ENCODE measurements at regions not wholly inside any gene's neighbourhood (a gene's known extent, or its start where the extent isn't known, plus 50 kb on each side); places are given as distances from the start of the nearest gene placed in this dataset.

GRCh38 chr4:30642567-30642966, 77.6 kb upstream of the PCDH7 start:
- no peak for DNase-seq
- no peaks in the 10 kb centered on the region for H3K9me3 ChIP-seq
- no peaks in the 10 kb centered on the region for H3K27me3 ChIP-seq
- intact Hi-C loops (cut with DNase I), result no loop called here
- TF ChIP-seq EP300 (IDR thresholded peaks at IDR 0.05) (no peak), POLR2AphosphoS5 (IDR thresholded peaks at IDR 0.05) (no peak), POLR2A (IDR thresholded peaks at IDR 0.05) (no peak)
- TF ChIP-seq, protein P1, sequence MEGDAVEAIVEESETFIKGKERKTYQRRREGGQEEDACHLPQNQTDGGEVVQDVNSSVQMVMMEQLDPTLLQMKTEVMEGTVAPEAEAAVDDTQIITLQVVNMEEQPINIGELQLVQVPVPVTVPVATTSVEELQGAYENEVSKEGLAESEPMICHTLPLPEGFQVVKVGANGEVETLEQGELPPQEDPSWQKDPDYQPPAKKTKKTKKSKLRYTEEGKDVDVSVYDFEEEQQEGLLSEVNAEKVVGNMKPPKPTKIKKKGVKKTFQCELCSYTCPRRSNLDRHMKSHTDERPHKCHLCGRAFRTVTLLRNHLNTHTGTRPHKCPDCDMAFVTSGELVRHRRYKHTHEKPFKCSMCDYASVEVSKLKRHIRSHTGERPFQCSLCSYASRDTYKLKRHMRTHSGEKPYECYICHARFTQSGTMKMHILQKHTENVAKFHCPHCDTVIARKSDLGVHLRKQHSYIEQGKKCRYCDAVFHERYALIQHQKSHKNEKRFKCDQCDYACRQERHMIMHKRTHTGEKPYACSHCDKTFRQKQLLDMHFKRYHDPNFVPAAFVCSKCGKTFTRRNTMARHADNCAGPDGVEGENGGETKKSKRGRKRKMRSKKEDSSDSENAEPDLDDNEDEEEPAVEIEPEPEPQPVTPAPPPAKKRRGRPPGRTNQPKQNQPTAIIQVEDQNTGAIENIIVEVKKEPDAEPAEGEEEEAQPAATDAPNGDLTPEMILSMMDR (IDR thresholded peaks at IDR 0.05), result no peak
- 41 to 67% methylated on average over 1 of the region's 1 CpG for WGBS, 2 donors
- no peaks in the 10 kb centered on the region for H3K36me3 ChIP-seq
- no peak overlapping the region for H3K4me3 ChIP-seq
- no peaks in the 10 kb centered on the region for H3K4me1 ChIP-seq
- H3K27ac ChIP-seq, result no peak overlapping the region

- Histone ChIP-seq H3K4me3 (no peak overlapping the region), H3K9me3 (no peaks in the 10 kb centered on the region), H3K4me1 (no peaks in the 10 kb centered on the region), H3K27ac (no peak overlapping the region), H3K27me3 (no peaks in the 10 kb centered on the region), H3K36me3 (no peaks in the 10 kb centered on the region)
- intact Hi-C loops (cut with DNase I), result no loop called here
- DNase-seq, result no peak
- no peak for TF ChIP-seq EP300 (IDR thresholded peaks at IDR 0.05)
- no peak for TF ChIP-seq POLR2A (IDR thresholded peaks at IDR 0.05)
- TF ChIP-seq POLR2AphosphoS5 (IDR thresholded peaks at IDR 0.05), result no peak
- TF ChIP-seq, protein P1 (IDR thresholded peaks at IDR 0.05), result no peak
- WGBS, 2 donors, result 58 to 76% methylated on average over 1 of the region's 1 CpG
These were observed 66.9 kb upstream of the PCDH7 start for GRCh38 chr4:30653291-30653690.

GRCh38 chr4:30656828-30657227, 63.3 kb upstream of the PCDH7 start:
- no peaks in the 10 kb centered on the region for H3K4me1 ChIP-seq
- H3K27me3 ChIP-seq, result no peaks in the 10 kb centered on the region
- no peak for DNase-seq
- 90% methylated on average over 5 of the region's 5 CpGs for WGBS, 2 donors
- no peaks in the 10 kb centered on the region for H3K9me3 ChIP-seq
- H3K27ac ChIP-seq, result no peak overlapping the region
- intact Hi-C loops (cut with DNase I), result no loop called here
- TF ChIP-seq EP300 (IDR thresholded peaks at IDR 0.05) (no peak), POLR2AphosphoS5 (IDR thresholded peaks at IDR 0.05) (no peak), POLR2A (IDR thresholded peaks at IDR 0.05) (no peak)
- TF ChIP-seq, protein P1 (IDR thresholded peaks at IDR 0.05), result no peak
- H3K36me3 ChIP-seq, result no peaks in the 10 kb centered on the region
- H3K4me3 ChIP-seq, result no peak overlapping the region

DNA sequence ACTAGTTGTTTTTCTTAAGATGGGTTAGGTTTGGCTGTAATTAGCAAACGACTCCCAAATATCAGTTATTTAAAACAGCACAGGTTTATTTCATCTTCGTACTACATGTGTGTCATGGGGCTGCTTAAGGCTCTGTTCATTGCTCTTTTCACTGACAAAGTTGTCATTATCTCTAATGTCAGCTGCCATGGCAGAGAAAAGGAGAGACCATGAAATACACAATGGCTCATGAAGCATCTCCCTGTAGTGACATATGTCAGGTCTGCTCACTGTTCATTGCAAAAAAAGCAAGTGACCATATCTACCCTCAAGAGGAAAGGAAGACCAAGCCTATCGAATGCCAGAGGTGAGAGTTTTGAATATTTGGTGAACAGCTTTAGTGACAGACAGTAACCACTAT, 52.2 kb upstream of the PCDH7 start:
- intact Hi-C loops (cut with DNase I), result no loop called here
- H3K4me1 ChIP-seq, result no peaks in the 10 kb centered on the region
- H3K27ac ChIP-seq, result no peak overlapping the region
- no peaks in the 10 kb centered on the region for H3K27me3 ChIP-seq
- no peak overlapping the region for H3K4me3 ChIP-seq
- H3K9me3 ChIP-seq, result no peaks in the 10 kb centered on the region
- no peak for DNase-seq
- H3K36me3 ChIP-seq, result no peaks in the 10 kb centered on the region
- TF ChIP-seq POLR2A (IDR thresholded peaks at IDR 0.05) (no peak), POLR2AphosphoS5 (IDR thresholded peaks at IDR 0.05) (no peak), EP300 (IDR thresholded peaks at IDR 0.05) (no peak)
- TF ChIP-seq, protein P1 (IDR thresholded peaks at IDR 0.05), result no peak
- 78 to 85% methylated on average over 3 of the region's 3 CpGs for WGBS, 2 donors

DNA sequence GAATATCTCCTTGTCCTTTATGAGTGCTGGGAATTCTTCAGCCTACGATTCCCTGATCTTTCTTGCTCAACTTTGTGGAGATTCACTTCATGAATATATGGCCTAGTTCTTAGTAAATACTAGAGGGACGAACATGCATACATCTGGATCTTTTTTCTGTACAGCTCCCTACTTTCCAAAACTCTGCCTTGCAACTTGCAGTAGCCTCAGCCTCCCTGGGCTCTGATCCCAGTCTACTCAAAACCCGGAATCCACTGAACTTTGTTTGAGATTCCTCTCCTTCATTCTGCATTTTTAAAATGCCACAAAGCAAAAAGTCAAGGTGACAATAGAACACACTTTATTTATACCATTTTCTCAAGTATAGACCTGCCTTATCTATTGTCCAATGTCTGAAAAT, 50.0 kb upstream of the PCDH7 start:
- DNase-seq, result no peak
- Histone ChIP-seq H3K4me1 (no peaks in the 10 kb centered on the region), H3K36me3 (no peaks in the 10 kb centered on the region), H3K27me3 (no peaks in the 10 kb centered on the region), H3K9me3 (no peaks in the 10 kb centered on the region), H3K4me3 (no peak overlapping the region), H3K27ac (no peak overlapping the region)
- WGBS, 2 donors, result 76 to 79% methylated on average over 3 of the region's 3 CpGs
- no peak for TF ChIP-seq POLR2A (IDR thresholded peaks at IDR 0.05)
- TF ChIP-seq, protein P1 (IDR thresholded peaks at IDR 0.05), result no peak
- TF ChIP-seq EP300 (IDR thresholded peaks at IDR 0.05), result no peak
- TF ChIP-seq POLR2AphosphoS5 (IDR thresholded peaks at IDR 0.05), result no peak
- intact Hi-C loops (cut with DNase I), result no loop called here
